Testis (tissue), 2 donors: ENCODE measurements at regions not wholly inside any gene's neighbourhood (a gene's known extent, or its start where the extent isn't known, plus 50 kb on each side); places are given as distances from the start of the nearest gene placed in this dataset.

Source experiments
- DNase-seq: peaks from one replicate; pipeline ENCODE4 v3.0.0-alpha.2; 2019
- H3K27ac ChIP-seq, 2 donors: fragments of 200-600 bp; sonication (generic); one replicate each; pipeline ENCODE4 v1.5.1; 2019
- H3K27me3 ChIP-seq: fragments of 200-600 bp; sonication (generic); one replicate; pipeline ENCODE4 v1.5.1; 2019
- H3K36me3 ChIP-seq: fragments of 200-600 bp; sonication (generic); one replicate; pipeline ENCODE4 v1.5.1; 2017; ENCODE audit warnings: low read depth; ENCODE audit errors: missing control alignments
- H3K4me1 ChIP-seq: fragments of 200-600 bp; sonication (generic); one replicate; pipeline ENCODE4 v1.5.1; 2019
- H3K4me3 ChIP-seq, 2 donors: fragments of 200-600 bp; sonication (generic); one replicate each; pipeline ENCODE4 v1.5.1; 2017 to 2019
- H3K9me3 ChIP-seq: fragments of 200-600 bp; sonication (generic); one replicate; pipeline ENCODE4 v1.5.1; 2017
- POLR2A ChIP-seq: fragments of 450-650 bp; IDR thresholded peaks from one replicate; pipeline ENCODE4 v1.6.1; 2017; ENCODE audit warnings: antibody characterized with exemption, mild to moderate bottlenecking, moderate library complexity
- WGBS, 2 donors: methylation state at CpG; one replicate each; pipeline ENCODE4 v1.1.5; 2018; 5-methylcytosine and 5-hydroxymethylcytosine counted together
- intact Hi-C: fragments of 100-400 bp; cut with DNase I; formaldehyde crosslinking; loops from one replicate; pipeline ENCODE4 v1.15.1; 2023; ENCODE audit warnings: low total_unique reads
- TF ChIP-seq, protein P1 (sequence below), 3 experiments: fragments of 450-650 bp in 2 of 3; fragments of 200-600 bp in 1 of 3; sonication (generic) in 1 of 3; IDR thresholded peaks; one replicate each; pipeline ENCODE4 v1.5.1; 2016 to 2019; ENCODE audit warnings: antibody characterized with exemption in 3 of 3, mild to moderate bottlenecking in 2 of 3, moderate library complexity in 1 of 3

DNA sequence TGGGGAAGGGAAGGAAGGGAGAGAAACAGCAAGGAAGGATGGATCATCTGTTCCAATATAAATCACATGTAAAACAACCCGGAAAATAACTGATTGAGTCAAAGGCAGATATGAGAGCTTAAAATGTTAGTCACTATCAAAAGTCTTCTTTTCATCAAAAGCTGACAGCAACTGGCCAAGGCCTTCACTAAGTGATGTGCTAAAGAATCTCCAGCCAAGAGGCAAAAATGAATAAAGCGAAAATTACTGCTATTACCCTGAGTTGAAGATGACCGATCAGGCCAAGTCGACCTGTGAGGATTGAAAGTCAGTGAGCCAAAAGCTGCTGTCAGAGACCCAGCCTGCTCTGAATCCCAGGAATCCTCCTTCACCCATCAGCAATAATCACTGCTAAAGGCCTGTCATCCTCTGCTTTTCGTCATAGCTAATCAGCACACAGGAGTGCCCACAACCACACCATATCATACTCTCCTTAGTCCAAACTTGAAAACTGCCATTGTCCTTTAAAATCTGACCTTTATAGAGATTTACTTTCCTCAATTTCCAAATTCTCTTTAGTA lies 736.9 kb downstream of the TLE1 start:
- intact Hi-C loops = no loop called here
- Histone ChIP-seq H3K9me3 (no peaks in the 10 kb centered on the region), H3K36me3 (no peaks in the 10 kb centered on the region), H3K4me1 (no peaks in the 10 kb centered on the region), H3K27me3 (no peaks in the 10 kb centered on the region), H3K4me3 (no peak overlapping the region), H3K27ac (no peak overlapping the region)
- 73 to 82% methylated on average over 5 of the region's 5 CpGs for WGBS, 2 donors
- TF ChIP-seq, protein P1, sequence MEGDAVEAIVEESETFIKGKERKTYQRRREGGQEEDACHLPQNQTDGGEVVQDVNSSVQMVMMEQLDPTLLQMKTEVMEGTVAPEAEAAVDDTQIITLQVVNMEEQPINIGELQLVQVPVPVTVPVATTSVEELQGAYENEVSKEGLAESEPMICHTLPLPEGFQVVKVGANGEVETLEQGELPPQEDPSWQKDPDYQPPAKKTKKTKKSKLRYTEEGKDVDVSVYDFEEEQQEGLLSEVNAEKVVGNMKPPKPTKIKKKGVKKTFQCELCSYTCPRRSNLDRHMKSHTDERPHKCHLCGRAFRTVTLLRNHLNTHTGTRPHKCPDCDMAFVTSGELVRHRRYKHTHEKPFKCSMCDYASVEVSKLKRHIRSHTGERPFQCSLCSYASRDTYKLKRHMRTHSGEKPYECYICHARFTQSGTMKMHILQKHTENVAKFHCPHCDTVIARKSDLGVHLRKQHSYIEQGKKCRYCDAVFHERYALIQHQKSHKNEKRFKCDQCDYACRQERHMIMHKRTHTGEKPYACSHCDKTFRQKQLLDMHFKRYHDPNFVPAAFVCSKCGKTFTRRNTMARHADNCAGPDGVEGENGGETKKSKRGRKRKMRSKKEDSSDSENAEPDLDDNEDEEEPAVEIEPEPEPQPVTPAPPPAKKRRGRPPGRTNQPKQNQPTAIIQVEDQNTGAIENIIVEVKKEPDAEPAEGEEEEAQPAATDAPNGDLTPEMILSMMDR (IDR thresholded peaks at IDR 0.05) = no peak
- TF ChIP-seq POLR2A = no peak
- no peak for DNase-seq

GRCh38 chr9:80951675-80952074 lies 737.7 kb downstream of the TLE1 start:
- intact Hi-C loops = no loop called here
- Histone ChIP-seq H3K4me3 (no peak overlapping the region), H3K4me1 (no peaks in the 10 kb centered on the region), H3K36me3 (no peaks in the 10 kb centered on the region), H3K9me3 (no peaks in the 10 kb centered on the region), H3K27me3 (no peaks in the 10 kb centered on the region), H3K27ac (no peak overlapping the region)
- TF ChIP-seq POLR2A = no peak
- TF ChIP-seq, protein P1 (IDR thresholded peaks at IDR 0.05) = no peak
- DNase-seq = no peak
- WGBS, 2 donors = 60% methylated on average over 7 of the region's 7 CpGs

DNA sequence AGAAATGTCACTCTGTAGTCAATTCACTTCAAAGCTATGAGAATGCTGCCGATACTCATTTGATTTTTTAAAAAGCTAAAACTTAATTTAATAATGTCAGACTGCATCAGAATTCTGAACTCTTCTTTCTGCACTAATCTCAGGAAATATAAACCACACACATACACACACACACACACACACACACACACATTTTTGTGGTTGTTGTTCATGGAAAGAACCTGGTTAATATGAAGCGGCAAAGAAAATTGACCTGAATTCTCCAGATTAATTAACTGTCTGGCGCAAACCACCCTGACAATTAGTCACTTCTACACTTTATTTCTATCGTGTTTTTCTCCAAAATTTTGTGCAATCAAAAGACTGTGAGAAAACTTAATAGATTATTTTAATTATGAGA lies 740.5 kb downstream of the TLE1 start:
- Histone ChIP-seq H3K4me3 (no peak overlapping the region), H3K9me3 (no peaks in the 10 kb centered on the region), H3K27ac (no peak overlapping the region), H3K4me1 (no peaks in the 10 kb centered on the region), H3K36me3 (no peaks in the 10 kb centered on the region), H3K27me3 (no peaks in the 10 kb centered on the region)
- TF ChIP-seq POLR2A = no peak
- TF ChIP-seq, protein P1 (IDR thresholded peaks at IDR 0.05) = no peak
- DNase-seq = no peak
- intact Hi-C loops = no loop called here
- 82 to 83% methylated on average over 4 of the region's 4 CpGs for whole genome bisulfite sequencing, 2 donors

DNA sequence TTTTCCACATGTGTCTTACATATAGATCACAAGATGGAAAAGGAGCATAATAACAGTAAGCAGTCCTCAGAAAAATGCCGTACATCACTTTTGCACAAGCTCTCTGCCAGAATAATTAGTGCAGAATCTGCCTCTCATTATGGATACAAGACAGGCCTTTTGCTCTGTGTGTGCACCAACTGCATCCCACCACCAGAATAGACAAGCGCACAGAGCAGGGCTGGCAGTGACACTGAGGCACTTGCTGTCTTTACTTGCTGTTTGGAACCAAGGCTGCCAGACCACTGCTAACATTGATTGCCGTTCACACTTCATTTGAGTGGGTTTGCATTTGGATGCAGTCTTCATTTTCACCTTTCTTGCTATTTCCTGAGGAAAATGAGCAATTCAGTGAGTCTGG lies 741.3 kb downstream of the TLE1 start:
- Histone ChIP-seq H3K9me3 (no peaks in the 10 kb centered on the region), H3K4me3 (no peak overlapping the region), H3K4me1 (no peaks in the 10 kb centered on the region), H3K27ac (no peak overlapping the region), H3K36me3 (no peaks in the 10 kb centered on the region), H3K27me3 (no peaks in the 10 kb centered on the region)
- WGBS, 2 donors = 67 to 83% methylated on average over 3 of the region's 3 CpGs
- DNase-seq = no peak
- intact Hi-C loops = no loop called here
- TF ChIP-seq, protein P1 (IDR thresholded peaks at IDR 0.05) = no peak
- TF ChIP-seq POLR2A = no peak

DNA sequence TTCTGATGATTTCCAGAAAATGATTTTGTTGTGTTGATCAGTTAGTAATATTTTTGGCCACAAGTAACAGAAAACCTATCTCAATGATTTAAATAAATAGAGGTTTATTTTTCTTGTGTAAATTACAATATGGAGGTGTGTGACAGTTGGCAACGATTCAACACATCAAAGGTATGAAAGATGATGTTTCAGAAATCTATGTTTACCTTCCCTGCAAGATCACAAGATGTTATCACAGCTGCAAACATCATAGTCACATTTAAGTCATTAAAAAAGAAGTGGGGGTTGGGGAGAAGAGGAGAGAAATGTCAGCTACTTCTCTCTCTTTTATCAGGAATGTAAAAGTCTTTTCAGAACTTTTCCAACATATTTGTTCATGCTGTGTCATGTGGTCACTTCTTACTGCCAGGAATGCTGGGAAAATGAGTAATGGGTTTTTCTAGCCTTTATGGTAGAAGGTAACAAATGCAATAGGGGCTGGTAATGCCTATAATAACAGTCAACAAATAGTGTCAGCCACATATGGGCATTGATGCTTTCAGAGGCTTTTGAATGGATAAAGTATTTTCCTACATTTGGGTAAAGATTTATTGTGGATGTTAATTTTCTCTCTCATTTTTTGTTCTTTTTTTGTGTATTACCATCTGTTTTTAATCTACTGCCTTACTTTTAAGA lies 742.7 kb downstream of the TLE1 start:
- DNase-seq = no peak
- Histone ChIP-seq H3K27ac (no peak overlapping the region), H3K27me3 (no peaks in the 10 kb centered on the region), H3K4me3 (no peak overlapping the region), H3K36me3 (no peaks in the 10 kb centered on the region), H3K4me1 (no peaks in the 10 kb centered on the region), H3K9me3 (no peaks in the 10 kb centered on the region)
- intact Hi-C loops = no loop called here
- WGBS, 2 donors = 50 to 60% methylated on average over 1 of the region's 1 CpG
- no peak for TF ChIP-seq POLR2A
- TF ChIP-seq, protein P1 (IDR thresholded peaks at IDR 0.05) = no peak
